ENCODE measurements at regions not wholly inside any gene's neighbourhood (a gene's known extent, or its start where the extent isn't known, plus 50 kb on each side); places are given as distances from the start of the nearest gene placed in this dataset.

GRCh38 chr5:113705657-113706056 lies 192.2 kb downstream of the YTHDC2 start:
- TF ChIP-seq CTCF (IDR thresholded peaks at IDR 0.05; ENCODE audit: low read depth, low read length) (no peak), EZH2phosphoT487 (IDR thresholded peaks at IDR 0.05; ENCODE audit: low read depth) (no peak)
